ENCODE measurements at regions not wholly inside any gene's neighbourhood (a gene's known extent, or its start where the extent isn't known, plus 50 kb on each side); places are given as distances from the start of the nearest gene placed in this dataset.

- TF ChIP-seq POLR2AphosphoS5 (IDR thresholded peaks at IDR 0.05) (no peak), POLR2A (IDR thresholded peaks at IDR 0.05) (no peak)
- TF ChIP-seq, protein P1, sequence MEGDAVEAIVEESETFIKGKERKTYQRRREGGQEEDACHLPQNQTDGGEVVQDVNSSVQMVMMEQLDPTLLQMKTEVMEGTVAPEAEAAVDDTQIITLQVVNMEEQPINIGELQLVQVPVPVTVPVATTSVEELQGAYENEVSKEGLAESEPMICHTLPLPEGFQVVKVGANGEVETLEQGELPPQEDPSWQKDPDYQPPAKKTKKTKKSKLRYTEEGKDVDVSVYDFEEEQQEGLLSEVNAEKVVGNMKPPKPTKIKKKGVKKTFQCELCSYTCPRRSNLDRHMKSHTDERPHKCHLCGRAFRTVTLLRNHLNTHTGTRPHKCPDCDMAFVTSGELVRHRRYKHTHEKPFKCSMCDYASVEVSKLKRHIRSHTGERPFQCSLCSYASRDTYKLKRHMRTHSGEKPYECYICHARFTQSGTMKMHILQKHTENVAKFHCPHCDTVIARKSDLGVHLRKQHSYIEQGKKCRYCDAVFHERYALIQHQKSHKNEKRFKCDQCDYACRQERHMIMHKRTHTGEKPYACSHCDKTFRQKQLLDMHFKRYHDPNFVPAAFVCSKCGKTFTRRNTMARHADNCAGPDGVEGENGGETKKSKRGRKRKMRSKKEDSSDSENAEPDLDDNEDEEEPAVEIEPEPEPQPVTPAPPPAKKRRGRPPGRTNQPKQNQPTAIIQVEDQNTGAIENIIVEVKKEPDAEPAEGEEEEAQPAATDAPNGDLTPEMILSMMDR (IDR thresholded peaks at IDR 0.05 in 8 of 11, conservative IDR thresholded peaks at IDR 0.05 in 3 of 11), result no peak
- Histone ChIP-seq H3K27ac (peak overlapping the region in 6 of 8 donors; percentile 41 to 75 (median 68)), H3K4me1 (peaks cover 6 to 27% (median 17%) of the 10 kb centered on the region in 6 donors), H3K4me3 (peak overlapping the region in 6 of 8 donors; percentile 43 to 69 (median 45)), H3K9me3 (peaks cover 0 to 13% (median 0%) of the 10 kb centered on the region in 8 donors), H3K27me3 (replicated peaks in 1 of 7) (peaks cover 0 to 29% (median 0%) of the 10 kb centered on the region in 7 donors), H3K36me3 (no peaks in the 10 kb centered on the region)
- no peak for DNase-seq
- 53 to 76% (median 64%) methylated on average over 11 to 15 of the region's 15 CpGs for WGBS, 5 donors
- intact Hi-C loops (cut with DNase I; ENCODE audit: low total_unique reads), result no loop called here
Measured at GRCh38 chr3:194070220-194070633, 65.7 kb upstream of the HES1 start.

- TF ChIP-seq, protein P1 (IDR thresholded peaks at IDR 0.05 in 8 of 11, conservative IDR thresholded peaks at IDR 0.05 in 3 of 11), result peak in 1 of 11 experiments; percentile 23
- TF ChIP-seq POLR2A (IDR thresholded peaks at IDR 0.05) (no peak), POLR2AphosphoS5 (IDR thresholded peaks at IDR 0.05) (peak; percentile 71 to 84 (median 82))
- Histone ChIP-seq H3K4me3 (peak overlapping the region; percentile 20 to 69 (median 44)), H3K27me3 (replicated peaks in 1 of 7) (peaks cover 0 to 29% (median 0%) of the 10 kb centered on the region in 7 donors), H3K27ac (peak overlapping the region in 7 of 8 donors; percentile 29 to 75 (median 67)), H3K4me1 (peaks cover 6 to 27% (median 17%) of the 10 kb centered on the region in 6 donors), H3K9me3 (peaks cover 0 to 13% (median 0%) of the 10 kb centered on the region in 8 donors), H3K36me3 (no peaks in the 10 kb centered on the region)
- 1 to 2% (median 1%) methylated on average over 7 to 84 of the region's 84 CpGs for WGBS, 5 donors
- intact Hi-C loops (cut with DNase I; ENCODE audit: low total_unique reads), result no loop called here
- peak; percentile 96 for DNase-seq
Measured at GRCh38 chr3:194070634-194071409, 65.1 kb upstream of the HES1 start.

DNA sequence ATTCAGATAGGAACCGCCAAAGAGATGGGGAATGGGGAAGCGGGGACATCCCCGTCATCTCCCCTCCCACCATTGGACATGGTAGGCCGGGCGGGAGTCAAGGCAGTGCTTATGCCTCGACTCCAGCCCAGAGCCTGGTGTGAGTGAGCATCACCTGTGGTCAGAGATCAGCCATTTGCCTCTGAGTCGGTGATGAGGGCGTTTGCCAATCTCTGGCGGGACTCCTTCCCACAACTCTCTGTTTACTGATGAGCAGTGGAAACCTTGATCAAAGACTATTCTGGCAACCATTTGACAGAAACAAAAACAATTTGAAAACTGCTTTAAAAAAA is 63.9 kb upstream of the HES1 start:
- intact Hi-C loops (cut with DNase I; ENCODE audit: low total_unique reads), result no loop called here

More for the DNA sequence above, 63.9 kb upstream of the HES1 start:
- DNase-seq, result no peak
- no peak overlapping the region for H3K27ac ChIP-seq
- TF ChIP-seq POLR2AphosphoS5 (IDR thresholded peaks at IDR 0.05), result no peak
- TF ChIP-seq, protein P1 (IDR thresholded peaks at IDR 0.05 in 8 of 11, conservative IDR thresholded peaks at IDR 0.05 in 3 of 11), result no peak
- TF ChIP-seq POLR2A (IDR thresholded peaks at IDR 0.05), result no peak
- H3K4me1 ChIP-seq, result peaks cover 6 to 27% (median 17%) of the 10 kb centered on the region in 6 donors
- peaks cover 0 to 29% (median 0%) of the 10 kb centered on the region in 7 donors for H3K27me3 ChIP-seq (replicated peaks in 1 of 7)
- 75 to 85% (median 80%) methylated on average over 9 of the region's 9 CpGs for WGBS, 5 donors
- H3K36me3 ChIP-seq, result no peaks in the 10 kb centered on the region
- H3K9me3 ChIP-seq, result peaks cover 0 to 13% (median 0%) of the 10 kb centered on the region in 8 donors
- no peak overlapping the region for H3K4me3 ChIP-seq
